ENCODE measurements at regions not wholly inside any gene's neighbourhood (a gene's known extent, or its start where the extent isn't known, plus 50 kb on each side); places are given as distances from the start of the nearest gene placed in this dataset.

DNA sequence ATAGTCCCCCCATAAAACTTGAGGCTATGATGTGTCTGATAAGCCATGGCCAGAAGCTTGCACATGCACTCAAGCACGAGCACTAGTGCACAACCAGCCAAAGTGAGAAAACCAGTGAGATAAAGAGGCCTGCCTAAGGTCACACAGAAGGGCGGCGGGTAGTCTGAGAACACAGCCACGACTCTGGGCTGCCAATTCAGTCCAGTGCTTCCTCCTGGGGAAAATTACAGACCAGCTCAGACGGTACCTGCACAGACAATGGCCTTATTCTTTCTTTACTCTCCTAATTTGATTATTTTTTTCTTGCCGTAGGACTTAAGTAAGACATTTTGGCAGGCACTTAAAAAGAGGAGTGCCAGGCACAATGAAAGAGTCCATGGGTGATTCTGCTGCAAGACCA lies 533.2 kb upstream of the FAT1 start:
- TF ChIP-seq, protein P1, sequence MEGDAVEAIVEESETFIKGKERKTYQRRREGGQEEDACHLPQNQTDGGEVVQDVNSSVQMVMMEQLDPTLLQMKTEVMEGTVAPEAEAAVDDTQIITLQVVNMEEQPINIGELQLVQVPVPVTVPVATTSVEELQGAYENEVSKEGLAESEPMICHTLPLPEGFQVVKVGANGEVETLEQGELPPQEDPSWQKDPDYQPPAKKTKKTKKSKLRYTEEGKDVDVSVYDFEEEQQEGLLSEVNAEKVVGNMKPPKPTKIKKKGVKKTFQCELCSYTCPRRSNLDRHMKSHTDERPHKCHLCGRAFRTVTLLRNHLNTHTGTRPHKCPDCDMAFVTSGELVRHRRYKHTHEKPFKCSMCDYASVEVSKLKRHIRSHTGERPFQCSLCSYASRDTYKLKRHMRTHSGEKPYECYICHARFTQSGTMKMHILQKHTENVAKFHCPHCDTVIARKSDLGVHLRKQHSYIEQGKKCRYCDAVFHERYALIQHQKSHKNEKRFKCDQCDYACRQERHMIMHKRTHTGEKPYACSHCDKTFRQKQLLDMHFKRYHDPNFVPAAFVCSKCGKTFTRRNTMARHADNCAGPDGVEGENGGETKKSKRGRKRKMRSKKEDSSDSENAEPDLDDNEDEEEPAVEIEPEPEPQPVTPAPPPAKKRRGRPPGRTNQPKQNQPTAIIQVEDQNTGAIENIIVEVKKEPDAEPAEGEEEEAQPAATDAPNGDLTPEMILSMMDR (IDR thresholded peaks at IDR 0.05; ENCODE audit: insufficient read depth, low read length) = no peak
- no peak overlapping the region for H3K4me3 ChIP-seq (ENCODE audit: low read depth, low read length)
- DNase-seq (ENCODE audit: low read depth) = no peak

DNA sequence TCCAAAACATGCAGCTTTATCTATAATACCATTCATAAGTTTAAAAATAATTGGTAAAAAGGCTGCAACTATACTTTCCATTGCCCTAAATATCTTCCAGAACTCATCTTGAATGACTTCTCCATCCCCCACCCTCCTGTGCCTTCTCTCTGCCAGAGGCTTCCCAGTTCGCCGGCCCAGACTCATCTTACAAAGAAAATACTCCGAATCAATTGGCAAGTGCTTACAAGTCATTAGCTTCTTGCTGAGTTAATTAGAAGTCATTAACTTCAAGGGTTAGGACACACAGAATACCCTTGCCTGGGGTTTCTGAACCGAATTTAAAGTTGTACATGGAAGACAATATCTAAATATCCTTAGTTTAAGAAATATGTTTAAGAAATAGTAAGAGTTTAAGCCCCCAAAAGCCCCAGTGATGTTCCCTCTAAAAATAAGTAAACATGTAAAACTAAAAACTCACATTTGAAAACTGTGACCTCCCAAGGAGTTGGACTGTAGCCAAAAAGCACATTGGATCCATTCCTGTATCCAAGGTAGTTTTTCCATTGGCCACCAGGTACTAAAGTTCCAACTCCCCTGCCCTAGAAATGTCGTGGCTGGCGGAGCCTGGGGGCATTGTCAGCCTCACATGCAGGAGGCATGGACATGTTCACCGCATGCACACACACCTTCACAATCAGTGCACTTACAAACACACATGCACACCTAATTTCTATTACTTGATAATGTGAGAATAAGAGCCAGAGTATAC lies 535.2 kb upstream of the FAT1 start:
- TF ChIP-seq, protein P1 (IDR thresholded peaks at IDR 0.05; ENCODE audit: insufficient read depth, low read length) = no peak
- no peak for DNase-seq (ENCODE audit: low read depth)
- H3K4me3 ChIP-seq (ENCODE audit: low read depth, low read length) = no peak overlapping the region

DNA sequence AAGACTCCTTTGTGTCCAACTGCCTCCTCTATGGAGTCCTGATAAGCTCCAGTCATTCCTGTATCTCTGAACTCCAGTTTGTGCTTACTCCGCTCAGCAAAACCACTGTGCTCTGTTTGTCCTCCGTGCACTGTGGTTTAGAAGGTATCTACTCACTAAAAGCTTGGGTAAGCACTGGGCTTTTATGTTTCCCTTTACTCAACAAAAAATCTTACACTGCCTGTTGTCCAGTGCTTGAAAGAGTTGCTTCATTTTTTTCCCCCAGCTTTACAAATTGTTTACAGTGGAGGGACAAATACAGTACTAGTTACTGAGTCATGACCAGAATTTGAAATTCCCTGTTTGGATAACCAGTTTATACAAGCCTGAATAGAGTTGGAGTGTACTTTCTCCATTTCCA lies 545.3 kb upstream of the FAT1 start:
- DNase-seq (ENCODE audit: low read depth) = no peak
- no peak overlapping the region for H3K4me3 ChIP-seq (ENCODE audit: low read depth, low read length)
- TF ChIP-seq, protein P1 (IDR thresholded peaks at IDR 0.05; ENCODE audit: insufficient read depth, low read length) = no peak

DNA sequence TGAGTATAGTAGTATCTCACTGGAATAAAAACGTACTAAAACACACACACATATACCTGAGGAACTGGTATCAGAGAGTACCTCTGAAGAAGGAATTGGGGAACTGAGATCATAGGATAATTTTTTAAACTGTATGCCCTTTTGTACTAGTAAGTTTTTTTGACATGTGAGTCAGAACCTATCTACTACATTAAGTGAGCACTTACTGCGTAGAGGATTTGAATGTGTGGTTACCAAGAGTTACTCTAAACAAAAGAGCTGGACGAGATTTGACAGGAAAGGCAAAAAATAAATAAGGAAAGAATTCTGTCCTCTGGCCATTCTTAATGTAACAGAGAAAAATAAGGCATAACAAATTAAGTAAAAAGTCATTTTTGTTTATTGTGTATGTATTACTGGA lies 546.5 kb upstream of the FAT1 start:
- H3K4me3 ChIP-seq (ENCODE audit: low read depth, low read length) = no peak overlapping the region
- DNase-seq (ENCODE audit: low read depth) = no peak
- TF ChIP-seq, protein P1 (IDR thresholded peaks at IDR 0.05; ENCODE audit: insufficient read depth, low read length) = no peak

DNA sequence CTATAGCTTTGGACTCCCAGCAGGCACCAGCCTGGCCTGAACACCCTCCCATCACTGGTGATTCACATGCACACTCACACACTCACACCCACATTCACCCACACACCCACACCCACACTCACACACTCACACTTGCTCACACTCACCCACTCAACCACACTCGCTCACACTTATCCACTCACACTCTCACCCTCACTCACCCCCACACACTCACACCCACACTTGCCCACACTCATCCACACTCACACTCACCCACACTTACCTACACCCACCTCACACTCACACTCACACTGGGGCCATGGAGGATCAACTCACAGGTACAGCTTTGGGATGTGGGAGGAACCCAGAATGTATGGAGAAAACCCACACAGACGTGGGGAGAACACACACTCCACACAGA lies 548.2 kb upstream of the FAT1 start:
- H3K4me3 ChIP-seq (ENCODE audit: low read depth, low read length) = no peak overlapping the region
- TF ChIP-seq, protein P1 (IDR thresholded peaks at IDR 0.05; ENCODE audit: insufficient read depth, low read length) = no peak
- no peak for DNase-seq (ENCODE audit: low read depth)

DNA sequence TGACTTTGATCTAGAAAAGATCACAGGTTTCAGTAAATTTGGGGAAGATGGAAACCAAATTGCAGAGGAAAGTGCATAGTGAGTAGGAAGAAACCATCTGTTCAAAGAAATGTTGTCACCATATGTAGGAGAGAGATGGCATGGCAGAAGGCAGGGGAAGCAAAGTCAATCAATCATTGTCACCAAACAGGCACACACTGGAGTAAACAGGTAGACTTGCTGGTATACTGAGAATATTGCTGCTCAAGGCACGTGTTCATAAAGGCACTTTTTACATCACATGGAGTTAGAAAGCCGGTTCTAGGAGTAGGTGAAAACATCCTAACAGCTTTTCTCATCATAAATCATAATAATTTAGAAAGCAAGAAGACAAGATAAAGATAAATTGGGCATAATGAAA lies 550.5 kb upstream of the FAT1 start:
- TF ChIP-seq, protein P1 (IDR thresholded peaks at IDR 0.05; ENCODE audit: insufficient read depth, low read length) = no peak
- no peak for DNase-seq (ENCODE audit: low read depth)
- H3K4me3 ChIP-seq (ENCODE audit: low read depth, low read length) = no peak overlapping the region
